GM12873 (cell line): ENCODE measurements at regions not wholly inside any gene's neighbourhood (a gene's known extent, or its start where the extent isn't known, plus 50 kb on each side); places are given as distances from the start of the nearest gene placed in this dataset.

Experiments used
- CTCF ChIP-seq: IDR thresholded peaks from 2 replicates; pipeline ENCODE4 v1.5.1; 2012; ENCODE audit warnings: low read depth, mild to moderate bottlenecking, moderate library complexity, low read length, control low read depth; ENCODE audit not compliant: insufficient read depth; ENCODE audit errors: missing control alignments

GRCh38 chr10:63711867-63712716 is 190.9 kb downstream of the REEP3 start:
- no peak for TF ChIP-seq CTCF

- no peak for TF ChIP-seq CTCF
Observed at GRCh38 chr10:63712717-63713115, 191.5 kb downstream of the REEP3 start.

GRCh38 chr10:63713191-63714144 is 192.3 kb downstream of the REEP3 start:
- no peak for TF ChIP-seq CTCF

GRCh38 chr10:63716016-63716580 is 194.9 kb downstream of the REEP3 start:
- TF ChIP-seq CTCF, result no peak

- TF ChIP-seq CTCF, result no peak
Observed at GRCh38 chr10:63717027-63717715, 196.0 kb downstream of the REEP3 start.

- no peak for TF ChIP-seq CTCF
Observed at GRCh38 chr10:63718006-63718405, 196.8 kb downstream of the REEP3 start.
